OCI-LY3 (cell line): ENCODE measurements at regions not wholly inside any gene's neighbourhood (a gene's known extent, or its start where the extent isn't known, plus 50 kb on each side); places are given as distances from the start of the nearest gene placed in this dataset.

ENCODE experiments used
- EZH2phosphoT487 ChIP-seq: fragments of 200-600 bp; shearing (Covaris generic); IDR thresholded peaks from 2 replicates; pipeline ENCODE4 v1.6.1; 2018; ENCODE audit warnings: antibody characterized with exemption, mixed run types, low read depth
- TF ChIP-seq, protein P1 (sequence below): fragments of 200-600, 300-600 bp; sonication (generic); IDR thresholded peaks from 2 replicates; pipeline ENCODE4 v1.5.1; 2014; ENCODE audit warnings: antibody characterized with exemption, low read length, low read depth

DNA sequence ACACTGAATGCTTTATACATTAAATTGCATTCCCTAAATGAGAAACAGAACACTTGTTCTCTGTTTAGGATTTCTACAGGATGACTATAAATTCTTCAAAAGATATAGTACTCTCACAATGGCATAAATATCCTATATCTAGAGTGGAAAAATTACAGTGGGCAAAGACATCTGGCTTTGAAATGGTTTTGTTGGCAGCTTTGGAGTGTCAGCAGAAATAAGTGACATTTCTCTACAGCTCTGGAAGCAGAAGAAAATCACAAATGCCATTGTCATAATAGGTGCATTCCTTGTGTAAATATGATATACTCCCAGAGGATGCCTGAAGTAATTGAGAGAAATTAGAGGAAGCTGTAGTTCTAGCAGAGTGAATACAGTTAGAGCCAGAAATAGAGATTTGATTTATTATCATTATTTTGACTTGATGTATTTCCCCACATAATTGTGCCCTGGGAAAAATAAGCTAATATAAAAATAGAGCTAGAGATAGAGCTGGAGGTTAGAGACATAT lies 95.9 kb upstream of the GALNTL6 start:
- TF ChIP-seq, protein P1, sequence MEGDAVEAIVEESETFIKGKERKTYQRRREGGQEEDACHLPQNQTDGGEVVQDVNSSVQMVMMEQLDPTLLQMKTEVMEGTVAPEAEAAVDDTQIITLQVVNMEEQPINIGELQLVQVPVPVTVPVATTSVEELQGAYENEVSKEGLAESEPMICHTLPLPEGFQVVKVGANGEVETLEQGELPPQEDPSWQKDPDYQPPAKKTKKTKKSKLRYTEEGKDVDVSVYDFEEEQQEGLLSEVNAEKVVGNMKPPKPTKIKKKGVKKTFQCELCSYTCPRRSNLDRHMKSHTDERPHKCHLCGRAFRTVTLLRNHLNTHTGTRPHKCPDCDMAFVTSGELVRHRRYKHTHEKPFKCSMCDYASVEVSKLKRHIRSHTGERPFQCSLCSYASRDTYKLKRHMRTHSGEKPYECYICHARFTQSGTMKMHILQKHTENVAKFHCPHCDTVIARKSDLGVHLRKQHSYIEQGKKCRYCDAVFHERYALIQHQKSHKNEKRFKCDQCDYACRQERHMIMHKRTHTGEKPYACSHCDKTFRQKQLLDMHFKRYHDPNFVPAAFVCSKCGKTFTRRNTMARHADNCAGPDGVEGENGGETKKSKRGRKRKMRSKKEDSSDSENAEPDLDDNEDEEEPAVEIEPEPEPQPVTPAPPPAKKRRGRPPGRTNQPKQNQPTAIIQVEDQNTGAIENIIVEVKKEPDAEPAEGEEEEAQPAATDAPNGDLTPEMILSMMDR, result no peak
- no peak for TF ChIP-seq EZH2phosphoT487
